ENCODE measurements at regions not wholly inside any gene's neighbourhood (a gene's known extent, or its start where the extent isn't known, plus 50 kb on each side); places are given as distances from the start of the nearest gene placed in this dataset.
A peak's percentile ranks its signal among the peaks of the same experiment; 100 is the strongest.

DNA sequence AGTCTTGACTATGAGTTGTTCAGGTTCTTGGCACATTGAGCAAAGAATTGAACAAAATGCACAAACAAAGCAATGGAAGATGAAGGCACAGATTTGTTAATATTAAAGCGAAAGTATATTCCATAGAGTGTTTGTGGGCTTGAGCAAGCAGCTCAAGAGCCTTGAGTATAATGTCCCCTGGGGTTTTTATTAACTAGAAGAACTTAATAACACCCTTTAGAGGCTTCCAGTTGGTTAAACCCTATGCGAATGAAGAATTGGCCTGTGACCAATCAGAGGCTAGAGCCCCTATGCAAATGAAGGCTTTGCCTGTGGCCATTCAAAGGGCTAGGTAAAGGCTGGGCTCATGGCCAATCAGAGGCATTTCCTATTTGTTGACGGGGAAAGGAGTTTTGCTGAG lies 135.3 kb upstream of the IL12B start:
- no peaks in the 10 kb centered on the region for H3K36me3 ChIP-seq (ENCODE audit: control insufficient read depth, insufficient read depth, low read length)
- H3K4me1 ChIP-seq (ENCODE audit: control insufficient read depth, insufficient read depth, low read length) = no peaks in the 10 kb centered on the region
- no peak overlapping the region for H3K27ac ChIP-seq (ENCODE audit: low read length)
- no peak for DNase-seq
- H3K9me3 ChIP-seq (replicated peaks; ENCODE audit: control insufficient read depth, low read depth, low read length) = no peaks in the 10 kb centered on the region
- no CpG with 5 or more reads among the region's 3 CpGs for WGBS (ENCODE audit: insufficient coverage)
- H3K4me3 ChIP-seq (ENCODE audit: low read length) = no peak overlapping the region
- no peaks in the 10 kb centered on the region for H3K27me3 ChIP-seq (ENCODE audit: control insufficient read depth, insufficient read depth, low read length)

- no peak overlapping the region for H3K4me3 ChIP-seq (ENCODE audit: low read length)
- H3K36me3 ChIP-seq (ENCODE audit: control insufficient read depth, insufficient read depth, low read length) = no peaks in the 10 kb centered on the region
- H3K9me3 ChIP-seq (replicated peaks; ENCODE audit: control insufficient read depth, low read depth, low read length) = no peaks in the 10 kb centered on the region
- WGBS (ENCODE audit: insufficient coverage) = no CpG with 5 or more reads among the region's 5 CpGs
- no peak overlapping the region for H3K27ac ChIP-seq (ENCODE audit: low read length)
- peaks cover 2% of the 10 kb centered on the region for H3K4me1 ChIP-seq (ENCODE audit: control insufficient read depth, insufficient read depth, low read length)
- no peaks in the 10 kb centered on the region for H3K27me3 ChIP-seq (ENCODE audit: control insufficient read depth, insufficient read depth, low read length)
- DNase-seq = no peak
Measured at GRCh38 chr5:159467666-159468065, 137.4 kb upstream of the IL12B start.

- WGBS (ENCODE audit: insufficient coverage) = 88% methylated on average over 3 of the region's 11 CpGs
- peaks cover 5% of the 10 kb centered on the region for H3K9me3 ChIP-seq (replicated peaks; ENCODE audit: control insufficient read depth, low read depth, low read length)
Measured at GRCh38 chr5:159469496-159470372, 139.4 kb upstream of the IL12B start.

DNA sequence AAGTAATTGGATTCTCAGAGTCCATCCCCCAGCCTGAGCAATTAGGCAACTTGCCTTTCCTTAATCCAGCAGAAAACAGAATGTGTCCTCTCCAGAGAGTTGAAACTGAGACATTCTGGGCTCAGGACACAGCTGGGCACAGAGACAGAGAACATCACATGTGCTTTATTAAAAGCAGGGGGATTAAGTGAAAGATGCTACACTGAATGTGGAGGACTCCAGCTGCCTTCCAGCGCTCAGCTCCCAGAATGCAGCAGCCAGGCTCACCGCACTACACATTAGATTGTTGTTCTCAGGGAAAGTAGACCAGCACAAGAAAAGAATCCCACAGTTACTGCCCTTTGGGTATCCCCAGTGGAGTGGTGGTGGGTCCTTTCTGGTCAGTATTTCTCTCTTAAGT lies 141.6 kb upstream of the IL12B start:
- Histone ChIP-seq H3K27ac (ENCODE audit: low read length) (peak overlapping the region; percentile 15), H3K36me3 (ENCODE audit: control insufficient read depth, insufficient read depth, low read length) (no peaks in the 10 kb centered on the region), H3K4me1 (ENCODE audit: control insufficient read depth, insufficient read depth, low read length) (peaks cover 2% of the 10 kb centered on the region), H3K9me3 (replicated peaks; ENCODE audit: control insufficient read depth, low read depth, low read length) (peaks cover 10% of the 10 kb centered on the region), H3K4me3 (ENCODE audit: low read length) (no peak overlapping the region), H3K27me3 (ENCODE audit: control insufficient read depth, insufficient read depth, low read length) (no peaks in the 10 kb centered on the region)
- peak; percentile 97 for DNase-seq
- WGBS (ENCODE audit: insufficient coverage) = no CpG with 5 or more reads among the region's 2 CpGs

More at GRCh38 chr5:159469496-159470372, 139.4 kb upstream of the IL12B start:
- H3K36me3 ChIP-seq (ENCODE audit: control insufficient read depth, insufficient read depth, low read length) = no peaks in the 10 kb centered on the region
- DNase-seq = no peak
- peaks cover 2% of the 10 kb centered on the region for H3K4me1 ChIP-seq (ENCODE audit: control insufficient read depth, insufficient read depth, low read length)
- no peaks in the 10 kb centered on the region for H3K27me3 ChIP-seq (ENCODE audit: control insufficient read depth, insufficient read depth, low read length)
- H3K27ac ChIP-seq (ENCODE audit: low read length) = no peak overlapping the region
- no peak overlapping the region for H3K4me3 ChIP-seq (ENCODE audit: low read length)

GRCh38 chr5:159475026-159475425 lies 144.7 kb upstream of the IL12B start:
- Histone ChIP-seq H3K4me3 (ENCODE audit: low read length) (no peak overlapping the region), H3K4me1 (ENCODE audit: control insufficient read depth, insufficient read depth, low read length) (peaks cover 2% of the 10 kb centered on the region), H3K36me3 (ENCODE audit: control insufficient read depth, insufficient read depth, low read length) (no peaks in the 10 kb centered on the region), H3K27me3 (ENCODE audit: control insufficient read depth, insufficient read depth, low read length) (no peaks in the 10 kb centered on the region), H3K9me3 (replicated peaks; ENCODE audit: control insufficient read depth, low read depth, low read length) (peaks cover 10% of the 10 kb centered on the region), H3K27ac (ENCODE audit: low read length) (no peak overlapping the region)
- no peak for DNase-seq

DNA sequence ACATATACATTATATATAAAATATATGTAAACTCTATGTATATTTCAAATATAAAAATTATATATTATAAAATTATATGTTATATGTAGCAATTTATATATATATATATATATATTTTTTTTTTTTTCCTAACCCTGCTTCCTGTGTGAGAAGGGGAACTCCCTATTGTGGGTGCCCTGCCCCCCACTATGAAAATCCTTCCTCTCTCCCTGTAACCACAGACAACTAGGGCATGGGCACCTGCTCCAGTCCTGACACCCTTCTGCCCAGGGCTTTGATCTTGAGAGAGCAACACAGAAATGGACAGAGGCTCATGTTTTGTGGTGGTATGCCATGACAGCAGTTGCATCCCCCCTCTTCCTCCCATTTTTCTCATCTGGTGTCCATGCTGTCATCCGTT lies 148.7 kb upstream of the IL12B start:
- Histone ChIP-seq H3K27ac (ENCODE audit: low read length) (no peak overlapping the region), H3K4me1 (ENCODE audit: control insufficient read depth, insufficient read depth, low read length) (no peaks in the 10 kb centered on the region), H3K36me3 (ENCODE audit: control insufficient read depth, insufficient read depth, low read length) (no peaks in the 10 kb centered on the region), H3K27me3 (ENCODE audit: control insufficient read depth, insufficient read depth, low read length) (no peaks in the 10 kb centered on the region), H3K9me3 (replicated peaks; ENCODE audit: control insufficient read depth, low read depth, low read length) (peaks cover 10% of the 10 kb centered on the region), H3K4me3 (ENCODE audit: low read length) (no peak overlapping the region)
- DNase-seq = no peak
- no CpG with 5 or more reads among the region's 1 CpG for WGBS (ENCODE audit: insufficient coverage)

- Histone ChIP-seq H3K4me3 (ENCODE audit: low read length) (no peak overlapping the region), H3K9me3 (replicated peaks; ENCODE audit: control insufficient read depth, low read depth, low read length) (no peaks in the 10 kb centered on the region), H3K27me3 (ENCODE audit: control insufficient read depth, insufficient read depth, low read length) (no peaks in the 10 kb centered on the region), H3K4me1 (ENCODE audit: control insufficient read depth, insufficient read depth, low read length) (no peaks in the 10 kb centered on the region), H3K36me3 (ENCODE audit: control insufficient read depth, insufficient read depth, low read length) (no peaks in the 10 kb centered on the region), H3K27ac (ENCODE audit: low read length) (no peak overlapping the region)
- no peak for DNase-seq
- no CpG with 5 or more reads among the region's 2 CpGs for WGBS (ENCODE audit: insufficient coverage)
Measured at GRCh38 chr5:159480849-159481248, 150.6 kb upstream of the IL12B start.

GRCh38 chr5:159481751-159482150 lies 151.5 kb upstream of the IL12B start:
- no peak overlapping the region for H3K27ac ChIP-seq (ENCODE audit: low read length)
- no peaks in the 10 kb centered on the region for H3K4me1 ChIP-seq (ENCODE audit: control insufficient read depth, insufficient read depth, low read length)
- no peaks in the 10 kb centered on the region for H3K27me3 ChIP-seq (ENCODE audit: control insufficient read depth, insufficient read depth, low read length)
- no peaks in the 10 kb centered on the region for H3K9me3 ChIP-seq (replicated peaks; ENCODE audit: control insufficient read depth, low read depth, low read length)
- WGBS (ENCODE audit: insufficient coverage) = 67% methylated on average over 1 of the region's 1 CpG
- no peak overlapping the region for H3K4me3 ChIP-seq (ENCODE audit: low read length)
- H3K36me3 ChIP-seq (ENCODE audit: control insufficient read depth, insufficient read depth, low read length) = no peaks in the 10 kb centered on the region
- no peak for DNase-seq

GRCh38 chr5:159486836-159487235 lies 156.5 kb upstream of the IL12B start:
- H3K9me3 ChIP-seq (replicated peaks; ENCODE audit: control insufficient read depth, low read depth, low read length) = no peaks in the 10 kb centered on the region
- no peaks in the 10 kb centered on the region for H3K4me1 ChIP-seq (ENCODE audit: control insufficient read depth, insufficient read depth, low read length)
- 67% methylated on average over 1 of the region's 3 CpGs for WGBS (ENCODE audit: insufficient coverage)
- peaks cover 2% of the 10 kb centered on the region for H3K27me3 ChIP-seq (ENCODE audit: control insufficient read depth, insufficient read depth, low read length)
- H3K27ac ChIP-seq (ENCODE audit: low read length) = no peak overlapping the region
- no peaks in the 10 kb centered on the region for H3K36me3 ChIP-seq (ENCODE audit: control insufficient read depth, insufficient read depth, low read length)
- no peak for DNase-seq
- no peak overlapping the region for H3K4me3 ChIP-seq (ENCODE audit: low read length)

DNA sequence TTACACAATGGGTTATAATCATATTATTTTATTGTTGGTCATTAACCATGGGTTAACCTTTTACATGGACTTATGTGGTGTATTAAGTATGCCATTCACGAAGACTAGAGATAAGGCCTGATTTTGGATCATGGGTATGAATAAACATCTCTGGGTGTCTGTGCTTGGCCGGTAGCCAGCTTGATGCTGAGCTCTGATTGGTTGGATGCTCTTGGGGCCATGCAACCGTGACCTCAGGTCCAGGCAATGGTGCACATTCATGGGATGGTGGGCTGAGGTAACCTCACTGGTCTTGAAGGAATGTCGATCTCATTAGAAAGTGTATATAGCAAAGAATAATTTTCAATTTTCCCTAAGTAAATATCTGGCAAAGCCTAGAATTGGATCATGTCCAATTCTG lies 158.2 kb upstream of the IL12B start:
- 69% methylated on average over 2 of the region's 4 CpGs for WGBS (ENCODE audit: insufficient coverage)
- H3K27ac ChIP-seq (ENCODE audit: low read length) = no peak overlapping the region
- H3K27me3 ChIP-seq (ENCODE audit: control insufficient read depth, insufficient read depth, low read length) = peaks cover 2% of the 10 kb centered on the region
- H3K36me3 ChIP-seq (ENCODE audit: control insufficient read depth, insufficient read depth, low read length) = no peaks in the 10 kb centered on the region
- no peak for DNase-seq
- no peaks in the 10 kb centered on the region for H3K4me1 ChIP-seq (ENCODE audit: control insufficient read depth, insufficient read depth, low read length)
- no peaks in the 10 kb centered on the region for H3K9me3 ChIP-seq (replicated peaks; ENCODE audit: control insufficient read depth, low read depth, low read length)
- H3K4me3 ChIP-seq (ENCODE audit: low read length) = no peak overlapping the region

DNA sequence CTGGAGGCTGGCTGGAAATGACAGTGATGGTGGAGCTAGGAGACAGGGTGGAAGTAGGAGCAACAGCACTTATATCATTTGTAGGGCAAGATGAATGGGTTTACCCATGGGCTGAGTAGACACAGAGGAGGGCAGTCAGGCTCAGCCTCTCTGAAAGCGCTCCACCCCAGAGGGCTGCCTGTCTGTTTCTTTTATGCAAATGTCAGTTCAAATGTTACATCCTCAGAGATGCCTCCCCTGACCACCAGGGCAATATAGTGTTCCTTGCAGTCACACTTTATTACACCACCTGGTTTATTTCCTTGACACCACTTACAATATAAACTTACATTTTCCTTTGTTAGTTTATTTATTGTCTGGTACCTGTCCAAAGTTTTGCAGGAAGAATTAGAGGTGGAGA lies 159.5 kb upstream of the IL12B start:
- no peaks in the 10 kb centered on the region for H3K36me3 ChIP-seq (ENCODE audit: control insufficient read depth, insufficient read depth, low read length)
- peaks cover 2% of the 10 kb centered on the region for H3K27me3 ChIP-seq (ENCODE audit: control insufficient read depth, insufficient read depth, low read length)
- no peaks in the 10 kb centered on the region for H3K9me3 ChIP-seq (replicated peaks; ENCODE audit: control insufficient read depth, low read depth, low read length)
- no peak for DNase-seq
- no peaks in the 10 kb centered on the region for H3K4me1 ChIP-seq (ENCODE audit: control insufficient read depth, insufficient read depth, low read length)
- no peak overlapping the region for H3K27ac ChIP-seq (ENCODE audit: low read length)
- 82% methylated on average over 1 of the region's 1 CpG for WGBS (ENCODE audit: insufficient coverage)
- H3K4me3 ChIP-seq (ENCODE audit: low read length) = no peak overlapping the region

Data from muscle of leg (tissue), 3 donors.